ENCODE measurements at regions not wholly inside any gene's neighbourhood (a gene's known extent, or its start where the extent isn't known, plus 50 kb on each side); places are given as distances from the start of the nearest gene placed in this dataset.

DNA sequence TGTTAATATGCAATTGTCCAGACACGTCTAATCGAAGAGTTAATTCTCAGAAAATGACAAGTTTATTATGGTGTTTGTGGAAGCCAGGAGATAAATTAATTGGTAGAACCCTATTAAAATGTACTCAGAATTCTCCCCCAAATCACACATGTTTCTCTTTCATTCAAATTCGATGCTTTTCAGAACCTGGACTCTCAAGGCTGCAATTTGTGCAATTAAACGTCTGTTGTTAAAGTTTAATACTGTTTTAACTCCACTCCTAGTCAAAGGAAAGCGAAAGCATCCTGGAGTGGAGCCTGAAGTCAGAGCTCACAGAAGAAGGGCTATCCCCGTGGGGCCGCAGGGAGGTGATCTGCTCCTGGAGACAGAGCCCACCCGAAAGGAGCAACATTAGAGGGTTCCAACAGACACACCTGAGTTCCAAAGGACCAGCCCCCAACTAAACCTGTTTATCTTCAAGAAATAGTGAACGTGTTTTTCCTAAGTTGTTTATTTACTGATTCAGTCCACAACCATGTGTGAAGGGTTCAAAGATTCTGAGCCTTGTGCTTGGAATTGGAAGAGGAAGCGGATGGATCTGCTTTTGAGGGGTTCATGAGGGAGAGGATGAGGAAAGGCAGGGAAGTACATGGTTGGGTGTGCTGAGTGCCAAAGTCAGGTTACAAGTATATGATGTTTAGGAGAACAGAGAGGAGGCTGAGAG lies 68.0 kb upstream of the AKT3 start:
- TF ChIP-seq CREB1 (IDR thresholded peaks at IDR 0.05) = no peak
- no peak for TF ChIP-seq CREB1 (CRISPR knock-in tag; IDR thresholded peaks at IDR 0.05)
- TF ChIP-seq SMAD1 (CRISPR knock-in tag; IDR thresholded peaks at IDR 0.05; ENCODE audit: borderline replicate concordance, low read depth) = no peak
- TF ChIP-seq IKZF1 (IDR thresholded peaks at IDR 0.05) = no peak
- TF ChIP-seq HMG20A (CRISPR knock-in tag; IDR thresholded peaks at IDR 0.05; ENCODE audit: borderline replicate concordance) = no peak
- TF ChIP-seq DNMT3B (CRISPR knock-in tag; conservative IDR thresholded peaks at IDR 0.05) = no peak
- TF ChIP-seq POLR2A (IDR thresholded peaks at IDR 0.05; ENCODE audit: insufficient read depth in 1 of 2, low read depth in 2 of 2, low read length in 2 of 2) = no peak

Data from HepG2 (cell line).